ENCODE measurements at regions not wholly inside any gene's neighbourhood (a gene's known extent, or its start where the extent isn't known, plus 50 kb on each side); places are given as distances from the start of the nearest gene placed in this dataset.
A peak's percentile ranks its signal among the peaks of the same experiment; 100 is the strongest.

DNA sequence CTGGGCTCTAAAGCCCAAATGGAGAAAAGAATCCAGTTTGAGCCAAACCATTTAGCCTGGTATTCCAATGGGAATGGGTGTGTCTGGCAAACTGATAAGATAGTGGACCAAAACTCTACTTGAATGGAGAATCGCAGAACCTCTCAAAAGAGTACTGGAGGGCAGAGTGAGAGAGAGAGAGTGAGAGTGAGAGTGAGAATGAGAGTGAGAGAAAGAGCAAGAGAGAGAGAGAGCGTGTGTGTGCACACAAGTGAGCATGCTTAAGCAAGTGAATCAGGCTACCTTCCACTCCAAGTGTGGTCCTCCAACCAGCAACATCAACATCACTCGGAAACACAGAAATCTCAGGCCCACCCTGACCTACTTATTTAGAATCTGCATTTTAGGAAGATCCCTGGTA lies 58.8 kb downstream of the UQCRFS1 start:
- Histone ChIP-seq H2BK15ac (ENCODE audit: low read length) (no peak overlapping the region), H3K4me2 (ENCODE audit: insufficient read depth, low read length, poor library complexity, severe bottlenecking) (no peak overlapping the region), H2AFZ (ENCODE audit: low read length) (no peak overlapping the region), H3K14ac (ENCODE audit: low read length) (no peak overlapping the region), H3K27me3 (ENCODE audit: control insufficient read depth in 3 of 3, insufficient read depth in 3 of 3, low read depth in 1 of 3, low read length in 3 of 3) (no peaks in the 10 kb centered on the region), H2BK120ac (ENCODE audit: low read depth, low read length) (no peak overlapping the region), H3K9ac (ENCODE audit: low read depth, low read length, poor library complexity) (no peak overlapping the region), H4K8ac (ENCODE audit: low read depth, low read length) (no peak overlapping the region), H3K18ac (ENCODE audit: low read length) (no peak overlapping the region), H2BK12ac (ENCODE audit: low read length) (no peak overlapping the region), H3K27ac (replicated peaks; ENCODE audit: low read length) (no peak overlapping the region), H3K9me3 (replicated peaks in 1 of 2; ENCODE audit: control insufficient read depth in 2 of 2, insufficient read depth in 1 of 2, low read depth in 1 of 2, low read length in 2 of 2) (no peaks in the 10 kb centered on the region), H3K79me1 (ENCODE audit: low read depth, low read length) (no peaks in the 10 kb centered on the region), H2AK5ac (ENCODE audit: low read depth, low read length) (no peak overlapping the region), H3K23ac (ENCODE audit: low read depth, low read length, poor library complexity) (no peak overlapping the region), H2BK5ac (ENCODE audit: low read length) (no peak overlapping the region), H3K4me3 (ENCODE audit: low read length in 2 of 2) (no peak overlapping the region), H4K91ac (ENCODE audit: low read depth, low read length, poor library complexity) (no peak overlapping the region), H3K36me3 (replicated peaks in 1 of 2; ENCODE audit: control insufficient read depth in 2 of 2, insufficient read depth in 2 of 2, low read length in 2 of 2) (no peaks in the 10 kb centered on the region), H3K4me1 (ENCODE audit: control insufficient read depth in 2 of 2, insufficient read depth in 1 of 2, low read depth in 1 of 2, low read length in 2 of 2) (no peaks in the 10 kb centered on the region), H3K4ac (ENCODE audit: low read length) (no peak overlapping the region)
- no CpG with 5 or more reads among the region's 3 CpGs for WGBS, 2 donors (ENCODE audit: extremely low coverage in 2 of 2, insufficient read length in 2 of 2, insufficient replicate concordance in 1 of 2)
- no peak for DNase-seq (ENCODE audit: low spot score)

DNA sequence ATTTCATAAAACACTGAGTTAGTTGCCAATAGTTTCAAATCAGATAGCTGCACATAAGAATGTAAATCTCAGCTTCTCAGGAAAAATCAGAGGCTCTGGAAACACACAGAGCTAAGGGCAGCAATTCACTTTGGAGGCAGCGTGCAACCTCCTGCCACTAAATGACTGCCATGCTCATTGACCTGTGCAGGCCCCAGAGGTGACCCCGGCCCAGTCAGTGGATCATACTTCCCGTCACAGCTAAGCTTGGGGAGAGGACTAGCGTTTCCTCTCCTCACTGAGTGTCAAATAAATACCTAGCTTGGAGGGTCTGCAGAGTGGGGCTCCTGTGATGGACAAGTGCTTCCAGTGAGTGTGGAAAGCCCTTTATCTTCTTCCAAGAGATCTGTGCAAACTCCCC lies 67.2 kb downstream of the UQCRFS1 start:
- no peaks in the 10 kb centered on the region for H3K79me1 ChIP-seq (ENCODE audit: low read depth, low read length)
- no peaks in the 10 kb centered on the region for H3K9me3 ChIP-seq (replicated peaks in 1 of 2; ENCODE audit: control insufficient read depth in 2 of 2, insufficient read depth in 1 of 2, low read depth in 1 of 2, low read length in 2 of 2)
- no peak overlapping the region for H2BK5ac ChIP-seq (ENCODE audit: low read length)
- no peak overlapping the region for H3K4ac ChIP-seq (ENCODE audit: low read length)
- no peak overlapping the region for H4K8ac ChIP-seq (ENCODE audit: low read depth, low read length)
- H3K23ac ChIP-seq (ENCODE audit: low read depth, low read length, poor library complexity) = no peak overlapping the region
- H2BK120ac ChIP-seq (ENCODE audit: low read depth, low read length) = no peak overlapping the region
- no peak overlapping the region for H3K27ac ChIP-seq (replicated peaks; ENCODE audit: low read length)
- no peaks in the 10 kb centered on the region for H3K27me3 ChIP-seq (ENCODE audit: control insufficient read depth in 3 of 3, insufficient read depth in 3 of 3, low read depth in 1 of 3, low read length in 3 of 3)
- H3K4me3 ChIP-seq (ENCODE audit: low read length in 2 of 2) = no peak overlapping the region
- no peak for DNase-seq (ENCODE audit: low spot score)
- H2AFZ ChIP-seq (ENCODE audit: low read length) = peak overlapping the region; percentile 26
- peaks cover 0 to 2% of the 10 kb centered on the region in 2 donors for H3K4me1 ChIP-seq (ENCODE audit: control insufficient read depth in 2 of 2, insufficient read depth in 1 of 2, low read depth in 1 of 2, low read length in 2 of 2)
- H3K4me2 ChIP-seq (ENCODE audit: insufficient read depth, low read length, poor library complexity, severe bottlenecking) = no peak overlapping the region
- no peak overlapping the region for H2BK12ac ChIP-seq (ENCODE audit: low read length)
- whole genome bisulfite sequencing, 2 donors (ENCODE audit: extremely low coverage in 2 of 2, insufficient read length in 2 of 2, insufficient replicate concordance in 1 of 2) = no CpG with 5 or more reads among the region's 4 CpGs
- H4K91ac ChIP-seq (ENCODE audit: low read depth, low read length, poor library complexity) = no peak overlapping the region
- no peaks in the 10 kb centered on the region for H3K36me3 ChIP-seq (replicated peaks in 1 of 2; ENCODE audit: control insufficient read depth in 2 of 2, insufficient read depth in 2 of 2, low read length in 2 of 2)
- no peak overlapping the region for H3K14ac ChIP-seq (ENCODE audit: low read length)
- H3K18ac ChIP-seq (ENCODE audit: low read length) = no peak overlapping the region
- H3K9ac ChIP-seq (ENCODE audit: low read depth, low read length, poor library complexity) = no peak overlapping the region
- H2AK5ac ChIP-seq (ENCODE audit: low read depth, low read length) = no peak overlapping the region
- no peak overlapping the region for H2BK15ac ChIP-seq (ENCODE audit: low read length)

DNA sequence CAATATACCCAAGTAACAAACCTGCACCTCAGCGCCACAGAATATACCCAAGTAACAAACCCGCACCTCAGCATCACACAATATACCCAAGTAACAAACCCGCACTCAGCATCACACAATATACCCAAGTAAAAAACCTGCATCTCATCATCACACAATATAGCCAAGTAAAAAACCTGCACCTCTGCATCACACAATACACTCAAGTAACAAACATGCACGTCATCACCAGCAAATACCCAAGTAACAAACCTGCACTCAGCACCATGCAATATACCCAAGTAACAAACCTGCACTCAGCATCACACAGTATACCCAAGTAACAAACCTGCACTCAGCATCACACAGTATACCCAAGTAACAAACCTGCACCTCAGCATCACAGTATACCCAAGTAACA lies 69.8 kb downstream of the UQCRFS1 start:
- H3K18ac ChIP-seq (ENCODE audit: low read length) = no peak overlapping the region
- H2BK12ac ChIP-seq (ENCODE audit: low read length) = no peak overlapping the region
- H2AK5ac ChIP-seq (ENCODE audit: low read depth, low read length) = no peak overlapping the region
- H3K14ac ChIP-seq (ENCODE audit: low read length) = no peak overlapping the region
- H3K36me3 ChIP-seq (replicated peaks in 1 of 2; ENCODE audit: control insufficient read depth in 2 of 2, insufficient read depth in 2 of 2, low read length in 2 of 2) = no peaks in the 10 kb centered on the region
- H3K9ac ChIP-seq (ENCODE audit: low read depth, low read length, poor library complexity) = no peak overlapping the region
- H2BK15ac ChIP-seq (ENCODE audit: low read length) = no peak overlapping the region
- no peak overlapping the region for H2BK5ac ChIP-seq (ENCODE audit: low read length)
- no peak overlapping the region for H3K23ac ChIP-seq (ENCODE audit: low read depth, low read length, poor library complexity)
- no peak for DNase-seq (ENCODE audit: low spot score)
- no peak overlapping the region for H2BK120ac ChIP-seq (ENCODE audit: low read depth, low read length)
- H3K4me1 ChIP-seq (ENCODE audit: control insufficient read depth in 2 of 2, insufficient read depth in 1 of 2, low read depth in 1 of 2, low read length in 2 of 2) = peaks cover 0 to 2% of the 10 kb centered on the region in 2 donors
- no peak overlapping the region for H4K8ac ChIP-seq (ENCODE audit: low read depth, low read length)
- H3K4me2 ChIP-seq (ENCODE audit: insufficient read depth, low read length, poor library complexity, severe bottlenecking) = no peak overlapping the region
- no peak overlapping the region for H2AFZ ChIP-seq (ENCODE audit: low read length)
- no peaks in the 10 kb centered on the region for H3K27me3 ChIP-seq (ENCODE audit: control insufficient read depth in 3 of 3, insufficient read depth in 3 of 3, low read depth in 1 of 3, low read length in 3 of 3)
- no peak overlapping the region for H3K4ac ChIP-seq (ENCODE audit: low read length)
- no peak overlapping the region for H4K91ac ChIP-seq (ENCODE audit: low read depth, low read length, poor library complexity)
- H3K27ac ChIP-seq (replicated peaks; ENCODE audit: low read length) = no peak overlapping the region
- H3K9me3 ChIP-seq (replicated peaks in 1 of 2; ENCODE audit: control insufficient read depth in 2 of 2, insufficient read depth in 1 of 2, low read depth in 1 of 2, low read length in 2 of 2) = peaks cover 10% of the 10 kb centered on the region in 2 donors
- no peak overlapping the region for H3K4me3 ChIP-seq (ENCODE audit: low read length in 2 of 2)
- WGBS, 2 donors (ENCODE audit: extremely low coverage in 2 of 2, insufficient read length in 2 of 2, insufficient replicate concordance in 1 of 2) = no CpG with 5 or more reads among the region's 4 CpGs
- H3K79me1 ChIP-seq (ENCODE audit: low read depth, low read length) = no peaks in the 10 kb centered on the region

DNA sequence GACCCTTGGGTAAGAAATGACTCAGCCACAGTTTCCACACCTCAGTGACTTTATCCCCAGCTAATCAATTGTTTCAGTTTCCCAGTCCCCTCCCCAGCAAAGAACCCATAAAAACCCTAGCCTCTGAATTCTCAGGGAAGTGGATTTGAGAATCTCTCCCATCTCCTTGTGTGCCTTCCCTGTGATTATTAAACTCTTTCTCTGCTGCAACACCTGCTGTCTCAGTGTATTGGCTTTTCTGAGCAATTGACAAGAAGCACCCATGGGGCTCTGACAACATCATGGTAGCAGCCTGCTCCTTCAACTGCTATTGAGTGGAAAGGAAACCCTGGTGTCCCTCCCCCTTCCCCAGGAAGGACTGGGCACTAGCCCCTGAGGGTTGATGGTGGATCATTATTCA lies 73.7 kb downstream of the UQCRFS1 start:
- H2BK120ac ChIP-seq (ENCODE audit: low read depth, low read length) = no peak overlapping the region
- H4K8ac ChIP-seq (ENCODE audit: low read depth, low read length) = no peak overlapping the region
- no peak overlapping the region for H2AK5ac ChIP-seq (ENCODE audit: low read depth, low read length)
- H3K4me2 ChIP-seq (ENCODE audit: insufficient read depth, low read length, poor library complexity, severe bottlenecking) = no peak overlapping the region
- H2BK15ac ChIP-seq (ENCODE audit: low read length) = no peak overlapping the region
- no peak overlapping the region for H3K4me3 ChIP-seq (ENCODE audit: low read length in 2 of 2)
- no peak overlapping the region for H3K27ac ChIP-seq (replicated peaks; ENCODE audit: low read length)
- no peak overlapping the region for H3K14ac ChIP-seq (ENCODE audit: low read length)
- H3K9me3 ChIP-seq (replicated peaks in 1 of 2; ENCODE audit: control insufficient read depth in 2 of 2, insufficient read depth in 1 of 2, low read depth in 1 of 2, low read length in 2 of 2) = peaks cover 10% of the 10 kb centered on the region in 2 donors
- no peaks in the 10 kb centered on the region for H3K36me3 ChIP-seq (replicated peaks in 1 of 2; ENCODE audit: control insufficient read depth in 2 of 2, insufficient read depth in 2 of 2, low read length in 2 of 2)
- H3K4ac ChIP-seq (ENCODE audit: low read length) = no peak overlapping the region
- no peak overlapping the region for H4K91ac ChIP-seq (ENCODE audit: low read depth, low read length, poor library complexity)
- no peak overlapping the region for H2AFZ ChIP-seq (ENCODE audit: low read length)
- no peak overlapping the region for H3K18ac ChIP-seq (ENCODE audit: low read length)
- no peak overlapping the region for H2BK5ac ChIP-seq (ENCODE audit: low read length)
- H3K4me1 ChIP-seq (ENCODE audit: control insufficient read depth in 2 of 2, insufficient read depth in 1 of 2, low read depth in 1 of 2, low read length in 2 of 2) = no peaks in the 10 kb centered on the region
- DNase-seq (ENCODE audit: low spot score) = no peak
- H3K79me1 ChIP-seq (ENCODE audit: low read depth, low read length) = no peaks in the 10 kb centered on the region
- H2BK12ac ChIP-seq (ENCODE audit: low read length) = no peak overlapping the region
- no peaks in the 10 kb centered on the region for H3K27me3 ChIP-seq (ENCODE audit: control insufficient read depth in 3 of 3, insufficient read depth in 3 of 3, low read depth in 1 of 3, low read length in 3 of 3)
- H3K23ac ChIP-seq (ENCODE audit: low read depth, low read length, poor library complexity) = no peak overlapping the region
- no peak overlapping the region for H3K9ac ChIP-seq (ENCODE audit: low read depth, low read length, poor library complexity)

Measured in neuronal stem cell (in vitro differentiated cells).